ENCODE measurements at regions not wholly inside any gene's neighbourhood (a gene's known extent, or its start where the extent isn't known, plus 50 kb on each side); places are given as distances from the start of the nearest gene placed in this dataset.
A peak's percentile ranks its signal among the peaks of the same experiment; 100 is the strongest.

DNA sequence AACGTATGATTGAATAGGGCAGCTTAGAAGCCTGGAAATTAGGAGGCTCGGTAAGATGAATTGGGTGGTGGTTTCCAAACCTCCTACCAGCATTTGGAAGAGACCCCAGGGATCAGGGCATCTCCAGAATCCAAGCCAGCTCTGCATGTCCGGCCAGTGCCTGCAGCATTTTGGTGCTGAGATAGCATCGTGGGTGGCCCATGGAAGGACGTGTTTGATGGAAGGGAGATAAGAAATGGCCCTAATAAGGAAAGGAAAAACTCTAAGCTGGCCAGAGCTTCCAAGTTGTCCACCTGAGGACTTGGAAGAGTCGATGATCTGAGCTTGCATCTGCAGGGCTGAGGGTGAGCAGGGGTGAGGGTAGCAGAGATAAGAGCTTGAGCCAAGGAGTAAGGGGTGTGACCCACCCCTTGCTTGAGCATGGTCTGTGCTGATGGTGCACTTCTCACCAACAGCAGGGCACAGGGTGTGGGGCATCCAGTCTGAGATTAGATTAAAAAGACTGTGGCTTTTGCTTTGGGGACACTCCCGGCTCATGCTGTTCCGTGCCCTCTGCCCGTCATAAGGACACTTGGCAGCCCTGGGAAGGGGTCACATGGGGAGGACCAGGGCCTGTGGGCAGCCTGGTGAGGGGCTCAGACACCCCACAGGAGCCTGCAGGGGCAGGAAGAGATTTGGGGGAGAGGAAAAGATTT lies 213.2 kb downstream of the ERMARD start:
- TF ChIP-seq SUZ12 (IDR thresholded peaks at IDR 0.05; ENCODE audit: extremely low read depth, insufficient read depth, insufficient read length) (no peak), ZNF274 (IDR thresholded peaks at IDR 0.05; ENCODE audit: low read depth, low read length) (no peak), YY1 (IDR thresholded peaks at IDR 0.05; ENCODE audit: insufficient read depth, insufficient read length) (no peak)
- no peak for DNase-seq (ENCODE audit: low read depth, low spot score)
- H3K9me3 ChIP-seq (ENCODE audit: insufficient read depth, low read length): peaks cover 14% of the 10 kb centered on the region; the same call in 1 of the 2 replicates

GRCh38 chr6:169963581-169964297 lies 212.3 kb downstream of the ERMARD start:
- peaks cover 11% of the 10 kb centered on the region for H3K27me3 ChIP-seq (ENCODE audit: insufficient read depth, insufficient read length)

More for the DNA sequence above, 213.2 kb downstream of the ERMARD start:
- Histone ChIP-seq H3K9ac (ENCODE audit: insufficient read length, low read depth) (no peak overlapping the region), H3K4me3 (ENCODE audit: insufficient read length, low read depth) (no peak overlapping the region), H3K36me3 (ENCODE audit: insufficient read depth, insufficient read length, low read length) (no peaks in the 10 kb centered on the region), H3K4me1 (ENCODE audit: insufficient read depth, insufficient read length) (peaks cover 2% of the 10 kb centered on the region), H3K27me3 (ENCODE audit: insufficient read depth, insufficient read length) (peaks cover 11% of the 10 kb centered on the region)

DNA sequence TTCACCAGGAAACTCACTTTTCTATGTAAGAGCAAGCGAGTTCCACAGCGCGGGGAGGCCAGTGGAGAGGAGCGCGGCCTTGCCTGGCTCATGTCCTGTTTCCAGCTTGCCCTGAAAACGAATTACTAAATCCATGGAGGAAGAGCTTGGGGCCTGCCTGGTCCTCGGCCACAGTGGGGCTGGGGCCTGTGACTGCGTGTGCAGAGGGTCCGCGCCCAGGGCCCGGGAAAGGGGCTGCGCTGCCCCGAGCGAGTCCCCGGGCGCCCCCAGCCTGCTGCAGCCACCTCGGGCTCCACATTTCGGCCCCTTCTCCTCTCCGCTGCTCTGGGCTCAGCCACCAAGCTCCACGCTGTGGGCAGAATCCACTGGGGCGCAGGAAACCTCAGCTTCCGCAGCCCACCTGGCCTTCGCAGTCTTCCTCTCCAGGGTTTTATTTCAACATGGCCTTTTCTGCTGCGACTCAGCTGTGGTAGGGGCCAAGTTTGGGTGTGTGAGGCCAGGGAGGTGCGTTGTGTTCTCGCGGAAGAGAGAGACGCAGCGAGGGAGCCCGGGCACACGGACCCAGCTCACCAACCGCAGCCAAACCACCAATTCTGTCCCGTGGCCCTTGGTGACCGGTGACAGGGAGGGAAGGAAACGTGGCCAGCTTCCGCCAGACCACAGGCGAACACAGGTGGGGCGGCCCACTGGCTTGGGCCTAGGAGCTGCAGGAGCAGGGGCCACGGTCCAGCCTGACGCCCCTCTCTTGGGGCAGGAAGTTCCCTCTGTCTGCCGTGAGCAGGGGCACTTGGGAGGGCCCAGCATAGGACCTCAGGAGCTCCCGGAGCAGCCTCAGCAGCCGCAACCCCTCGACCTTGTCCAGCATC lies 211.4 kb downstream of the ERMARD start:
- Histone ChIP-seq H3K36me3 (ENCODE audit: insufficient read depth, insufficient read length, low read length) (no peaks in the 10 kb centered on the region), H3K9me3 (ENCODE audit: insufficient read depth, low read length) (peaks cover 8% of the 10 kb centered on the region; the same call in 1 of the 2 replicates), H3K27me3 (ENCODE audit: insufficient read depth, insufficient read length) (peaks cover 14% of the 10 kb centered on the region), H3K4me3 (ENCODE audit: insufficient read length, low read depth) (peak overlapping the region; percentile 16), H3K4me1 (ENCODE audit: insufficient read depth, insufficient read length) (peaks cover 2% of the 10 kb centered on the region), H3K9ac (ENCODE audit: insufficient read length, low read depth) (peak overlapping the region; percentile 64)
- no peak for DNase-seq (ENCODE audit: low read depth, low spot score)
- TF ChIP-seq ZNF274 (IDR thresholded peaks at IDR 0.05; ENCODE audit: low read depth, low read length) (no peak), SUZ12 (IDR thresholded peaks at IDR 0.05; ENCODE audit: extremely low read depth, insufficient read depth, insufficient read length) (no peak), YY1 (IDR thresholded peaks at IDR 0.05; ENCODE audit: insufficient read depth, insufficient read length) (no peak)

More at GRCh38 chr6:169963581-169964297, 212.3 kb downstream of the ERMARD start:
- H3K9me3 ChIP-seq (ENCODE audit: insufficient read depth, low read length): peaks cover 14% of the 10 kb centered on the region; the same call in 1 of the 2 replicates
- DNase-seq (ENCODE audit: low read depth, low spot score): no peak
- H3K9ac ChIP-seq (ENCODE audit: insufficient read length, low read depth): no peak overlapping the region
- no peak overlapping the region for H3K4me3 ChIP-seq (ENCODE audit: insufficient read length, low read depth)
- H3K36me3 ChIP-seq (ENCODE audit: insufficient read depth, insufficient read length, low read length): no peaks in the 10 kb centered on the region
- peaks cover 2% of the 10 kb centered on the region for H3K4me1 ChIP-seq (ENCODE audit: insufficient read depth, insufficient read length)
- TF ChIP-seq ZNF274 (IDR thresholded peaks at IDR 0.05; ENCODE audit: low read depth, low read length) (no peak), YY1 (IDR thresholded peaks at IDR 0.05; ENCODE audit: insufficient read depth, insufficient read length) (no peak), SUZ12 (IDR thresholded peaks at IDR 0.05; ENCODE audit: extremely low read depth, insufficient read depth, insufficient read length) (no peak)

GRCh38 chr6:169961772-169962561 lies 210.5 kb downstream of the ERMARD start:
- Histone ChIP-seq H3K9me3 (ENCODE audit: insufficient read depth, low read length) (peaks cover 5% of the 10 kb centered on the region; the same call in 1 of the 2 replicates), H3K4me1 (ENCODE audit: insufficient read depth, insufficient read length) (peaks cover 2% of the 10 kb centered on the region), H3K36me3 (ENCODE audit: insufficient read depth, insufficient read length, low read length) (no peaks in the 10 kb centered on the region), H3K9ac (ENCODE audit: insufficient read length, low read depth) (peak overlapping the region; percentile 64), H3K4me3 (ENCODE audit: insufficient read length, low read depth) (peak overlapping the region; percentile 39), H3K27me3 (ENCODE audit: insufficient read depth, insufficient read length) (peaks cover 14% of the 10 kb centered on the region)
- DNase-seq (ENCODE audit: low read depth, low spot score): no peak
- no peak for TF ChIP-seq SUZ12 (IDR thresholded peaks at IDR 0.05; ENCODE audit: extremely low read depth, insufficient read depth, insufficient read length)
- no peak for TF ChIP-seq ZNF274 (IDR thresholded peaks at IDR 0.05; ENCODE audit: low read depth, low read length)
- TF ChIP-seq YY1 (IDR thresholded peaks at IDR 0.05; ENCODE audit: insufficient read depth, insufficient read length): no peak

DNA sequence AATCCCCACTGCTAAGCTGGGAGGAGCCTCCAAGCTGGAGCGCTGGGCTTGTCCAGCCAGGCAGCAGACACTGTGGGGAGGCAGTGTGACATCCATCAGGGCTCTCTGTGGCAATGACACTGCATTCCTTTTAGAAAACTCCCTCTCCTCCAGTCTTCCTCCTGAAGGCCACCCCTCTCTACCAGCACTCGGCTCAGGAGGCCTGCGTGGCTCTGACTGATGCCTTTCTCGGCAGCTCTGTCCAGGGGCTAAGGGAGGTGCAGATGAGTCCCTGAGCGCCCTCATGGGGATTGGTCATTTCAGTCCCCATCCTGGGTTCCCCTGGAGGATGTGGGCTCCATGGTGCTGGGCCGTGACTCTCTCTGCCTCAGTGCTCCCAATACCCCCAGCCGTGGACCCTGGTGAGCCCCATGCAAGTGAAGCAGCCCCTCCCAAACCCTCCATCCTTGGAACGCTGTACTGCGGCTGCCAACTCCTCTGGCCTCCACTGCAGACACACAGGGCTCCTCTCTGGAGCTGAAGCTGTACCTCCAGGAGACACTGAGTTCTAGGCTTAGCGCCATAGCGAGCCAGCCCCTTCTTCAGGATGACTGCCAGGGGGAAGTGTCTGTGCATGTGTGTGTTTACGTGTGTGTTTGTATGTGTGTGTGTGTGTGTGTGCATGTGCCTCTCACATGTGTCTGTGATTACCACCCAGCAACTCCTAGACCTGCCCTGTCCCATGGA lies 209.6 kb downstream of the ERMARD start:
- H3K4me3 ChIP-seq (ENCODE audit: insufficient read length, low read depth): no peak overlapping the region
- no peaks in the 10 kb centered on the region for H3K9me3 ChIP-seq (ENCODE audit: insufficient read depth, low read length)
- no peak for DNase-seq (ENCODE audit: low read depth, low spot score)
- no peak overlapping the region for H3K9ac ChIP-seq (ENCODE audit: insufficient read length, low read depth)
- peaks cover 14% of the 10 kb centered on the region for H3K27me3 ChIP-seq (ENCODE audit: insufficient read depth, insufficient read length)
- H3K4me1 ChIP-seq (ENCODE audit: insufficient read depth, insufficient read length): peaks cover 2% of the 10 kb centered on the region
- no peak for TF ChIP-seq YY1 (IDR thresholded peaks at IDR 0.05; ENCODE audit: insufficient read depth, insufficient read length)
- no peak for TF ChIP-seq ZNF274 (IDR thresholded peaks at IDR 0.05; ENCODE audit: low read depth, low read length)
- no peak for TF ChIP-seq SUZ12 (IDR thresholded peaks at IDR 0.05; ENCODE audit: extremely low read depth, insufficient read depth, insufficient read length)
- H3K36me3 ChIP-seq (ENCODE audit: insufficient read depth, insufficient read length, low read length): no peaks in the 10 kb centered on the region

DNA sequence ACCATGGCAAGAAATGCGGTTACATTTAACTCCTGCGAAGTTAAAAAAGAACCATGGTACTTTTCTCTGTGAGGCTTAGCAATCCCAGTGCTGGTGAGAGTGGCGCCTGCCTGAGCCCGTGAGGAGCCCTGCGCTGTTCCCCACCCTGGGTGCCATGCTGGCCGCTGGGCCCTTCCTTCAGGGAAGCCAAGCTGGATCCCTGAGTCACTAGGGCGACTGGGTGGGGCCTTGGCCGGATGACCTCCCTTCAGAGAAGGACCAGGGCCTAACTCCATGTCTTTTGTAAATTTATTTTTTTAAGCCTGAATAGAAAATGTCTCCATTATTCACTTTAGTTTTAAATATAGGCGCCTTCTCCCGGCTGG lies 209.1 kb downstream of the ERMARD start:
- Histone ChIP-seq H3K9me3 (ENCODE audit: insufficient read depth, low read length) (no peaks in the 10 kb centered on the region), H3K4me3 (ENCODE audit: insufficient read length, low read depth) (no peak overlapping the region), H3K9ac (ENCODE audit: insufficient read length, low read depth) (no peak overlapping the region), H3K36me3 (ENCODE audit: insufficient read depth, insufficient read length, low read length) (no peaks in the 10 kb centered on the region), H3K27me3 (ENCODE audit: insufficient read depth, insufficient read length) (peaks cover 14% of the 10 kb centered on the region), H3K4me1 (ENCODE audit: insufficient read depth, insufficient read length) (peaks cover 2% of the 10 kb centered on the region)
- TF ChIP-seq YY1 (IDR thresholded peaks at IDR 0.05; ENCODE audit: insufficient read depth, insufficient read length) (no peak), ZNF274 (IDR thresholded peaks at IDR 0.05; ENCODE audit: low read depth, low read length) (no peak)
- DNase-seq (ENCODE audit: low read depth, low spot score): no peak

Data from NT2/D1 (cell line).